GM18502 (cell line): ENCODE measurements at regions not wholly inside any gene's neighbourhood (a gene's known extent, or its start where the extent isn't known, plus 50 kb on each side); places are given as distances from the start of the nearest gene placed in this dataset.

Experiments used
- ATAC-seq: cut with Tn5 transposase; IDR thresholded peaks from one replicate; pipeline ENCODE4 v1.9.1; 2021; ENCODE audit warnings: mild to moderate bottlenecking; ENCODE audit not compliant: unreplicated experiment, poor library complexity

DNA sequence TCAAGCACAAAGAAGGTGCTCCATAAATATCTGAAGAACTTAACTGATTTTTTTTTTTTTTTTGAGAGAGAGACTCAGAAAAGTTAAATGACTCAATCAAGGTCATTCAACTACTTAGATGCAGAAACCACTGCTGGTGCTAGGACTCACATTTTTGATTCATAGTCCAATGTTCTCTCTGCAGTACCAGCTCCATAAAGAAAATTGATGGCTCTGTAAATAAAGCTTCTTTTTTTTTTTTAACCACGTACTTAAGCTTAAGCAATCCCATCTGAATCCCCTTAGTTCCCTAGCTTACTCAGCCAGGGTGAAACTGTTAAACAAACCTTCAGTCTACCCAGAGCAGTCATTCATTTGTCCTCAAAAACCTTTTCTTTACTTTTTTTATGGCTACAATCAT lies 657.0 kb upstream of the WWC1 start:
- ATAC-seq, result no peak

DNA sequence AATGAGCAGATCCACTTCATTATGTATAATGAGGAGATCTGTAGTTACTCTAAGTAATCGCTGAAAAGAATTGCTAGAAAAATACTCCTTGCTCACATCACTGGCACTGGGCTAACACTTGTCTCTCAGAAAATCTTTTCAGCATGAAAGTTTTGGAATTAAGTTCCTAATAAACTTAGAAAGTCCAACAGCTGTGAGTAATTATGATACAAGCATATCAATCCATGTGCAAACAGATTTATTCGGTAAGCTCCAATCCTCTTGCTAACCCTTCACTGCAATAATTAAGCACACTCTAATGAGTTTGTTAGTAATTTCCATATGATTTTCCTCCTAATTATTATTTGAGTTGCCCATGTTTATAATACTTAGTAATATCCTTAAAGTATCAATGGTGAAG lies 652.6 kb upstream of the WWC1 start:
- no peak for ATAC-seq

DNA sequence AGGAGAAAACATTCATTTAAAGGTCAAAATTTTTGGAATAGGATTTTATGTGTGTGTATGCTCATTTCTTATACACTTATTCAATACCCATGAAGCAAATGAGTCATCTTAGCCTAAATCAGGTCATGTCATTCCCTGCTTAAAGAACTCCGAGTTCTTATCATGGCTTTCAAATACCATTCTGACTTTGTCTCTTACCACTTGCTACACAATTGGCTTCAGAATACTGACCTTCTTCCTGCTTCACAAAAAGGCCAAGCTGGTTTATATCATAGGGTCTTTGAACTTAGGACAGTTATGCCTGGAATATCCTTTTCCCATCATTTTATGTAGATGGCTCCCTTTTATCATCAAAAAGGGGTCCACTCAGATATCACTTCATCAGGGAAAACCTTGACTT lies 652.2 kb upstream of the WWC1 start:
- ATAC-seq, result no peak

DNA sequence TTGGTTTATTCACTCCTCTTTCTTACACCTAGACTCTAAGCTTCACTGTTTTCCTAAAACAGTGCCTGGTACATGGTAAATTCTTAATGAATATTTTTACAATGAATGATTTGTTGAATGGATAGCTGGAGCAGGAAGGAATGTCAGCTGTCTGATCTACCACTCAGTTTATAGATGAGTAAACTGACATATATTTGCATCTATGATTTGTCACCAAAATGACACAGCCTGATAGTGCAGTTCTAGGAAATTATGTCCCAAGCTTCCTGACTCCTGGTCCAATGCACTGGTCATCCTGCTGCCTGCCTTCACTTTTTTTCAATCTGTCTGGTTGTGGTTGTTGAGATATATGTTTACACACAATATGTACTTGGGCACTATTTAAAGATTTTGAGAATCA lies 651.7 kb upstream of the WWC1 start:
- no peak for ATAC-seq

DNA sequence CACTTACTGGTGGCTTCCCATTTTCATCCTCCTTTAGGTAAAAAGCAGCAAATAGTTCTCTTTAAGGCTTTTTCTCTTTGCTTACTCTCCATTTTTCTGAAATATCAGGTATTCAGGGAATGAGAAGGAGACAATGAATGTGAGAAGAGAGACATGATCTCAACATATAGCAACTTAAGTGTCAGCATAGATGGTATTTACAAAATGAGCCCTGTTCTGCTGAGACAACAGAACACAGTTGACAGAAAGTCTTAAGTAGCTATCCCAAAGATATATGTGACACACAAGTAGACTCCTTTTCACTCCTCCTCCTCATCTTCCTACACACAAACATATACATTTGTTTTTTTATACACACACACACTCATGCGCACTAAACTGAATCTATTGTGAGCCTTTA lies 649.3 kb upstream of the WWC1 start:
- ATAC-seq, result no peak

DNA sequence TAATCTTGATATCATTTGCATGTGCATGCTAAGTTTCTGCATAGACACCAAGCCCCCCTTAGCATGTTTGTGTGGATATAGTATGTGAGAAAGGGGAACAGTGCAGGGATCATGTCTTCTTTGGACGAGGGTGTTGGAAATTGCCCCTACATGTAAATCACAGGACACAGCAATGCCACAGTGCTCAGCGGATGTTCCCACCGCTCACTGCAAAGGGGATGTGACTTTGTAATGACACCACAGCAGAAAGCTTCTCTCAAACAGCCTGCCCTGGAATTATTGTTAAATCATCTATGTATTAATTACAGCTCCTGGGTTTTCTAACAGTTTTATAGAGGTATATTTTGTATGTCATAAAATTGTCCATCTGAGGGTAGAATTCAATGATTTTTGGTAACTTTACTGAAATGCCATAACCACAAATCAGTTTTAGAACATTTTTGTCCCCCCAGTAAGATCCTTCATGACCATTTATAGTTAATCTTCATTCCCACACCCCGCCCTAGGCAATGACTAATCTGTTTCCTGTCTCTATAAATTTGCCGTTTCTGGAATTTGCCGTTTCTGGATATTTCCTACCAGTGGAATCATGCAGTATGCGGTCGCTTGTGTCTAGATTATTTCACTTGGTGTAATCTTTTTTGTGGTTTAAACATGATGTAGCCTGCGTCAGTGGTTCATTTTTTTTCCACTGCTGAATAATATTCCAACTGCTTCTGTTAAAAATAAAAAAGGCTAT lies 648.5 kb upstream of the WWC1 start:
- ATAC-seq, result no peak

DNA sequence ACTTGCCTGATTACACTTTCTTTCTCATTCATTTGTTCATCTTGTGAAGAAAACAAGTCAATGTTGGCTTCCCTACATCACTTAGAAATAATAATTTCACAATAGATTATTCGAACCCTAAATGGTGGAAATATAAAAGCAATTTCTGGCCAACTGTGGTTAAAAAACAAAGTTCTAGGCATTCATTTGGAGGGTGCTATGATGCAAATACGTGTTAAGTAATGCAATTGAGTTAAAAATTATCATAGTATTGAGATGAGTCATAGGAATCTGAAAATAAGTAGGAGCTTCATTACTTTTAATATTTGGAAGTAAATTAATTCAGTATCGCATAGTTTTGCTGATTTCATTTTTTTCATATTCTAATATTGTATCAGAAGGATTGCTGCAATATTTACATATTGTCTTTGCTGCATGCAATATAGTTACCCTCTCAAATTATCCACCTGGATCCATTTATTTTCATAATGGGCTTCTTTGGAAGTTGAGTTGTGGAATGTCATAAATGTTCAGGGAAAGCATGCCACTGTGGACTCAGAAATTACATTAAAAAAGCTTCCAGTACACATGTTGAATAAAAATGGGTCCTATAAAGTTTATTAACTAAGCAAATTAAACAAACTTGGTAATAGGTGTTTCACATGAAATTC lies 647.7 kb upstream of the WWC1 start:
- no peak for ATAC-seq

DNA sequence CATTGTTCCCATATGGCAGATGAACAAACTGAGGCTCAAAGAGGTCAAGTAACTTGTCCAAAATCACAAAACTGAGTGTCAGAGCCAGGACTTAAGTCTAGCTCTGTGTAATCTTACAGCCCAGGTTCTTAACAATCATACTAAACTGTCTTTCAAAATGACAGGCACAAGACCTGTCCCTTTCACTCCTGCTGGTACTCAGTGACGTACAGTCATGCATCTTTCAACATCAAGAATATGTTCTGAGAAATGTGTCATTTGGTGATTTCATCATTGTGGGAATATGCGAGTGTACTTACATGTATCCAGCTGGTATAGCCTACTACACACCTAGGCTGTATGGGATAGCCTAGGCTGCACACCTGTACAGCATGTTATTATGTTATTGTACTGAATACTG lies 646.8 kb upstream of the WWC1 start:
- no peak for ATAC-seq

DNA sequence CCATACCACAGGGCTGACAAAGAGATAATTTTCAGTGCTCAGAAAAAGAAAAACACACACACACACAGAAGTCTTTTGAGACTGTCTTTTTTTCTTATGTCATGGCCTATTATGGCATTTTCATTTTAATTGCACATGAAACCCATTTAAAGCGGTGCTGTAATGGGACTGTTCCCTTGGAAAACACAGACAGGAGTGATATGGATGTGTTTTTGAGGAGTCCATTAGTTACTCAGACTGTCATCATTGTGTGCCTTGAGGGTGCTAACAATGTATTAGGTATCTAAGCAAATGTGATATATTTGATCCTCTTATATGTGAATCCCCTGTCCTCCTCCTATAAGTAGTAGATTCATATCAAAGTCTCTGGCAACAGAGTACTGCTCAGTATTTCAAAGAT lies 642.0 kb upstream of the WWC1 start:
- ATAC-seq, result no peak

DNA sequence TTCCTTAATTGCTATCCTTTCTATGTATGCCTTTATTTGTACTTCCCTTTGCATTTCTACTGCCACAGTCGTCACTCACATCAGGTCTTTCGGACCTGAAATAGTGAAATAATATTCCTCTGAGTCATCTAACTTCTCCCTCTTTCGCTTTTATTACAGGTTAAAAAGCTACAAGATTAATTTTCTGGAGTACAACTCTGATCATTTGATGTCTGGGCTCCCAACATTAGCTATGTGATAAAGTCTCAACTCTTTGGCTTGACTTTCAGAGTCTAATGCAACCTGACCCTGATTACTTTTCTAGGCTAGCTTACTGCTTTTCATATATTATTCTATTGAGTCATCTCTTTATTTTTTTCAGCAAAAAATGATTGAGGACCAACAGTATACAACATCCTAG lies 638.8 kb upstream of the WWC1 start:
- ATAC-seq, result no peak

DNA sequence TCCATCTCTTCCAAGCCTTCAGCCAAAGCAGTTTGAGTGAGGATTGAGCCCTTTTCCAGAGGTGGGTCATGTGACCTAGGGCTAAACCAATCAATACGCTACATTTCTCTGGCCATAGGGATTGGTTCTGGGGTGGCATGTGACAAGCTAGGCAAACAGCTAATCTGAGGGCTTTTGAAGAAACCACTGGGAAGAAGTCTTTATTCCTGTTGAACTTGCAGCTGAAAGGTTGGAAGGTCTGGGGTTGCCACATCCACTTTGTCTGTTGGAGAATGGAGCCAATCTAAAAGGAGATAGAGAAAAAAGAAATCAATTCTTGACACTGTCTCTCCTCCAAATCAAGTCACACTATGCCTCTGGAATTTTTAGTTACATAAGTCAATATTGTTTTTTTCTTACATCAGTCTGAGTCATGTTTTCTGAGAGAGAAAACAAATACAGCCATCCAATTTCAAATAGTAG lies 637.8 kb upstream of the WWC1 start:
- ATAC-seq, result no peak

DNA sequence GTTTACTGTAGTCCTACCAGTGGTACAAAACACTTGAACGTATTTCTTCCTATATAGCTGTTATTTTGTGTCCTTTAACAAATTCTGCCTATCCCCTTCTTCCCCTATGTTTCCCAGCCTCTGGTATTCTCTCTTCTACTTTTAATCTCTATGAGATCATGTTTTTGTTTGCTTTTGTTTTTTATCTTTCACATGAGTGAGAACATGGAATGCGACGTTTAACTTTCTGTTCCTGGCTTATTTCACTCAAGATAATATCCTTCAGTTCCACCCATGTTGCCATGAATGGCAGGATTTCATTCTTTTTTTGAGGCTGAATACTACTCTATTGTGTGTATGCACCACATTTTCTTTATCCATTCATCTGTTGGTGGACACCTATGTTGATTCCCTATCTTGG lies 634.4 kb upstream of the WWC1 start:
- ATAC-seq, result no peak

DNA sequence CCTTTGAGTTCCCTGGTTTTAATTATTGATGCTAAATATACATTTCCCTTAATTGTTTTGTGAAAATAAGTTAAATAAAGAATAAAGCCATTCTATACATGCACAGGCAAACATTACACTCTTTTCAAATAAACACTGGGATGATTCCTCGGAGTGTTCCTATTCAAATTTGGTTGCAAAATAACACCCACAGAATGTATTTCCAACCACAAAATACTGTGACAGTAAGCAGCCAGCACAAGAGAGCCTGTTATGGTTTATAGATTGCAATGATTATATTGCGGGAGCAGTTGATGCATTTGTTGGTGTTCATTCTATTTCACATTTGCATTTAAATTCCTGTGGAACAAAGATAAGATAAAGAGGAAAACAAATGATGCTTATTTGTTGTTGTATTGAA lies 632.6 kb upstream of the WWC1 start:
- no peak for ATAC-seq

DNA sequence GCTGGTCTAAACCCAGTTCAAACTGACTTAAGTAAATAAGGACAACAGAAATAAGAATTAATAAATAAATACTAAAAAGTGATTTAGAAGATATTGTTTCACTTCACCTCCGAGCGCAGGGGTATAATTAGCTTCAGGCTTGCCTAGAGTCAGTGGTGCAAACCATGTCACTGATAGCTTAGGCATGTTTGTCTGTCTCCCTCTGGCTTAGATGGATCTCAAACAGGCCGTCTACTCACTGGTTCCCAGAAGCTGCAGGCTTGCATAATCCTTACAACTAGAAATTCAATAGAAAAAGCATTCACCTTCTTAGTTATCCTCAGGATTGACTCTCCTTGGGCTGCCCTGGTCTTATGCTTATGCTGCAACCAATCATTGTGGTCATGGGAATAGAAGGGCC lies 629.8 kb upstream of the WWC1 start:
- no peak for ATAC-seq

DNA sequence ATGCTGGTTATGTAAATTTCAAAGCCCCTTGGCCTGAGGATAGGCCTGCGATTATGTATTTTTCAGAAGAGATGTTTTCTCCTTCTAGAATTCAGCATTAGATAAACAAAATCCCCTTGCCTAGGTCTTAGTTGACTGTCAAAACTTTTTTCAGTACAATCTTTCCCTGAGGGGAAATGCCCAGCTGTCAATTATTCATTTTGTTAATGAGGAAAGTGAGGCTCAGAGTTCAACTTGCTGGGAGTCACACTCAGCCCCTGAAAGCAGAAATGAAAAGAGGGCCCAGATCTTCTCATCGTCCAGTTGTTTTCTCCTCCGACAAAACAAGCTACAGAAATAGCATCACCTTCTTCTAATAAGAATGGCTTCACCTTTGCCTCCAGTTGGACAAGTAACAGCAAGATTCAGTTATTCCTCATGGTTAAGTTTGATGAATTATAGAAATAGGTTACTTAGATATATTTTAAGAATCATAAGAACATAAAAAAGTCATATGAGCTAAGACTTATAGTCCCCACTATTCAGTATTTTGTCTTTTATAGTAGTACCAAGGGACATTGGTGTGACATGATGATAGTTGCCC lies 627.1 kb upstream of the WWC1 start:
- ATAC-seq, result no peak

DNA sequence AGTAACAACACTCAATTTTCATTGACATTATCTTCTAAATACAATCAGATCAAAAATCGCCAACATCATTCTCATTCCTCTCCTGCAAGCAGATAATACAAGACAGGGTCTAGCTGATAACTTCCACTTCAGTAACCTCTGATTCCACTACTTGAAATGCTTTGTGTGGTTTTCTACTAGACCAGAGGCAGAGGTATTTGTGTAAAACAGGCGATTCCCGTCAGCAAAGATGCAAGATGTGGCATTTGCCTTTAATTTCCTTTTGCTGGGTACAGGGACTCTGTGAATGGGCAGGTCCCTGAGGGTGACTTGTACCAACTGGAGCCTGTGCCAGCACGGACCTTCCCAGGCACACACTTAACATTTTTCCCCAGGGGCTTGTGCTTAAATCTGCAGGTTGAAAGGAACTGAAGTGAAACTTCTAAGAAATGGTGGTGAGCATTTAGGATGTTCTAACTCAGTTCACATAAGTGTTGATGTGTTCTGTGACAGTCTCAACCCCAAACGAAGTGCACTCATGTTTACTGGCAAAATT lies 625.5 kb upstream of the WWC1 start:
- ATAC-seq, result no peak

DNA sequence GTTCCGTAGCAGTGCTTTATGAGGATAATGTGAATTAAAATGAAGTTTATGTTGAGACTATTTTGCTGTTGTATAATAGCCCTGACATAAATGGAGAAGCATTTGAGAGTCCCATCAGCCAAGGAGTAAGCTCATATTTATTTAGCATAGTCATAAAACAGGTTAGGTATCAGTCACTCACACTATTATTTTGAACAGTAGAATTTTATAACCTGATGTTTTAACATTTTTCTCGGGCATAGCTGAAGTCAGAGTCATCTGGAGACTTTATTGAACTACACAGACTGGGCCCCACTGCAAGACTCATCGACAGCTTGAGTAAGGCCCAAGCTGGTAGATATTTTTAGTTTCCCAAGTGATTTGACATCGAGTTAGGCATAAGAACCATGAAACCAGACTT lies 620.3 kb upstream of the WWC1 start:
- no peak for ATAC-seq

DNA sequence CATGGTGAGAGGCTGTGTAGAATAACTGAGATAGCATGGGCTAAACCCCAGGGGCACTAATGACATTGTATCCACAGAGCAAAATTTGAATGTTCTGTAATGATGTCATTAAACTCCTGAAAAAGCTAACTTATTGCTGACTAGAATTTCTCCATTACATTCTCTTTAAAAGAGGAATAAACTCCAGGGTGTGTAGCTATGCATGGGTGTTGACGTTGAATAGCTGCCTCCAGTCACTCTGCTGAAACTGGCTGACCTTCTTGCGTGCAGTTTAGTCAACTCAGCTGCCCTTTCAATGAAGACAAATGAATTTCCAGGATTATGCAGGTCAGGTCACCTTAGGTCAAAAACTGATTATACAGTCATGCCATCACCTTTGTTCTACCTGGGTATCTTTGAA lies 617.5 kb upstream of the WWC1 start:
- no peak for ATAC-seq

DNA sequence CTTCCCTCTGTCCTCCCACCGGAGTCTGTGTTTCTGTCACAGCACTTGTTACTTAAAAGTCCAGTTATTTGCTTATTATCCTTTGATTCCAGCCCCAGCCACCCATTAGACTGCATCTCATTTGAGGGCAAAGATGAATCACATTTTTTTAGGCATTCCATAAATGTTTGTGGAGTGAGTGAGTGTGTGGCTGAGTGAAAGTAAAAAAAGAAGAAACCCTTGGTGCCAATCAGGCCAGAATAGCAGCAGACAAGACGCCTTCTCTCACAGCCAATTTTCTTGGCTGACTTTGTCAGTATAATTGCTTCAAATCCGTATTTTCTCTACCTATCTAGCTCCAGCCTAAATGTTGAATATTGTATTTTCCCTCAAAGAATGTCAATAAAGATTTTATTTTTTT lies 613.0 kb upstream of the WWC1 start:
- ATAC-seq, result no peak

DNA sequence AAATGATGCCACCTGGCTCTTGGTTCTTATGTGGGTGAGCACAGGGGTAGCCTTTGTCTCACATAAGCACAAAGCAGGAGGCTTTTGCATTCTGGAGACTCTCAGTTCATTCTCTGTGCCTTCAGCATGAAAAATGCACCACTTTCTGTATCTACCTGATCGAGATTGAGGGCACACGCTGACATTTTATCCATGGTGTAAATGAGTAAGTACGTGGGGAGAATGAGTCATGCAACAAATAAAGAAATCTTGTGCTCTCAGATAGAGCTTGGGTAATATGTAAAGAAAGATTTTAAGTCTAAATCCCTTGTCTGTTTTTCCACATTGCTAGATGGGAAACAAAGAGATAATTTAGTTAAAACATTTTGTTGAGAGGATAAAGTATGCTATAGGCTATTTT lies 607.2 kb upstream of the WWC1 start:
- ATAC-seq, result no peak

DNA sequence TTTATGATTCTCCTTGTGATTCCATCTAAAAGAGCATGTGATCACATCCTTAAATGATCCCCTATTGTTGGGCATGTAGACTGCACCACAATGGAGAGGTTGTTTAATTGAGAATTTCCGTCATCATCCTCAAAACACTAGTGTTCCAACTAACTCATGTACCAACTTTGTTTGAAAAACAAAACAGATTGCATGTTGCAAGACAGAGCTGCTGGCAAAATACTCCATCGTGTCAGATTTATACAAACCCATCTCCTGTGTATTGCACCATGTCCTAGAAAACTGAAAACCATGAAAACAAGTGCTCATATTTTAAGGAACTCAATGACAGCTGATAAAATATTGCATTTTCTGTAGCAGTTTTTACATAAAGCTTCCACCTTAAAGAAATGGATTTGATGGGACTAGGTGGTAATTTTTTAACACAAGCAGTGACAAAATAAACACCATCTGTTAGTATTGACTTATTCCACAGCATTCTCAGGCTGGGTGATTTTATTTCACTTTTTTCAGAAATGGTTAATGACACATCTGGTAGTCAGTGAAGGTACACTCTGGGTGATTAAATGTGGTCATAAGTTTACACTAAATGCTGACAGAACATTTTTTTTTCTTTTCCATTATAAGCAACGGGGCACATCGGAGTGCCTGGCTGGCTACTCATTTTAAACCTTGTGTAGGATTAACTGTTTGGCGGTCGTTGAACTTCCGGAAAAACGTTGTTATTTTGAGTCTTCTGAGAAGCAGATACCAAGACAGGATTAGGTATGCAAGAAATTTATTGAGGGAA lies 602.9 kb upstream of the WWC1 start:
- no peak for ATAC-seq
